SJSA1 (cell line): ENCODE measurements at regions not wholly inside any gene's neighbourhood (a gene's known extent, or its start where the extent isn't known, plus 50 kb on each side); places are given as distances from the start of the nearest gene placed in this dataset.

Source experiments
- DNase-seq, 2 experiments: peaks; one replicate each; pipeline ENCODE4 v3.0.0-alpha.2; 2015 to 2020; ENCODE audit warnings: low spot score in 2 of 2, low read depth in 1 of 2
- H3K27ac ChIP-seq: fragments of 250-450 bp; sonication (Bioruptor Pico); 2 replicates; pipeline ENCODE4 v1.5.1; 2020; ENCODE audit warnings: mild to moderate bottlenecking, moderate library complexity
- H3K27me3 ChIP-seq: fragments of 250-450 bp; sonication (Bioruptor Pico); replicated peaks from 2 replicates; pipeline ENCODE4 v1.5.1; 2020; ENCODE audit warnings: mild to moderate bottlenecking, moderate library complexity
- H3K36me3 ChIP-seq: fragments of 250-450 bp; sonication (Bioruptor Pico); 2 replicates; pipeline ENCODE4 v1.5.1; 2020; ENCODE audit warnings: mild to moderate bottlenecking
- H3K4me1 ChIP-seq: fragments of 250-450 bp; sonication (Bioruptor Pico); replicated peaks from 2 replicates; pipeline ENCODE4 v1.6.1; 2021; ENCODE audit warnings: mild to moderate bottlenecking
- H3K4me3 ChIP-seq: fragments of 250-450 bp; sonication (Bioruptor Pico); 2 replicates; pipeline ENCODE4 v1.5.1; 2020; ENCODE audit warnings: mild to moderate bottlenecking
- H3K9me3 ChIP-seq: fragments of 250-450 bp; sonication (Bioruptor Pico); replicated peaks from 2 replicates; pipeline ENCODE4 v1.5.1; 2020; ENCODE audit warnings: mild to moderate bottlenecking

DNA sequence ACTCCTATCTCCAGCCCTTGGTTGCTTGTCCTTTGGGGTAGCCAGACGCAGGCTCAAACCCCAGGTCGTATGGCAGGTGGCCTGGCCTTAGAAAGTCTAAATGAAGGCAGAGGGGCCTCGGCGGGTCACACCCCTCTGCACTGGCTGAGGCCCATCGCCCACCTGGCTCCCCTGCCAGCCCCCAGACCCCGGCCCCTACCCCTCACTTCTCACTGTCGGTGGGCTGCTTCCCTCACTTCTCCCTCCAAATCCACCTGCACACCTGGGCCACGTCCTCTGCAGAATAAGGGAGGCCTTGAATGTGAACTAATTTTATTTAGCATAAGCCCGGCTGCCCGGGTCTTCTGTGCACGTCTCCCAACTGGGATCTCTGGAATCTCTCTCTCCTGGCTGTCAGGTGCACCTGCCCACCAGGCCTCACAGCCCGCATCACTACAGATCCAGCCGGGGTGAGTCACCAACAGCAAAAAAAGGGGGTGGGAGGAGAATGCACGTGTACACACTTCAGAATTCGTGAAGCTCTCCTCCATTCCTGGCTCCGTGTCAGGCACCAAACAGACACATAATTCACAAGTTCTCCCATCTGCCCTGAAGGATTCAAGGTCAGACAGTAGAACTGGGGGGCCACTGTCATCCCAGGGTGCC lies 107.5 kb upstream of the SIM2 start:
- Histone ChIP-seq H3K36me3 (no peaks in the 10 kb centered on the region), H3K4me1 (no peaks in the 10 kb centered on the region), H3K9me3 (no peaks in the 10 kb centered on the region), H3K27ac (no peak overlapping the region), H3K4me3 (no peak overlapping the region), H3K27me3 (0 out of 2 replicates have a peak, but pooled peaks cover 5% of the 10 kb centered on the region)
- DNase-seq = no peak

DNA sequence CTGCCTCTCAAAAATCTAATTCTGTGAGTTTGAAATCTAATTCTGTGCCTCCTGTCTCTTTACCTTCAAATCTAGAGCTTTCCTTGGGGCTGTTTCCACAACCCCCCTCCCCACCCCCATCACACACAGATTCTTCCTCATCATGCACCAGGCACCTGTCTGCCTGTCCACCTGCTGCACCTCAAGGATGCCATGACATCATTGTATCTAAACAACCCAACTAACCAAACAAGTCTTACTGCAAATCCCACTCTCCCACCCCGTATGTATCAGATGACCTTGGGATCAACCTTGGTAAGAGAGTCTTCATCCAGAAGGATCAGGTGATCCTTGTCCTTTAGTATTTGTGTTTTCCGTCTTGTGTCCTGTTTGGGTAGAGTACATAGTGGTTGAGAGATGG lies 102.7 kb upstream of the SIM2 start:
- Histone ChIP-seq H3K4me3 (no peak overlapping the region), H3K36me3 (no peaks in the 10 kb centered on the region), H3K27ac (no peak overlapping the region), H3K27me3 (0 out of 2 replicates have a peak, but pooled peaks cover 10% of the 10 kb centered on the region), H3K4me1 (no peaks in the 10 kb centered on the region), H3K9me3 (no peaks in the 10 kb centered on the region)
- DNase-seq = no peak

DNA sequence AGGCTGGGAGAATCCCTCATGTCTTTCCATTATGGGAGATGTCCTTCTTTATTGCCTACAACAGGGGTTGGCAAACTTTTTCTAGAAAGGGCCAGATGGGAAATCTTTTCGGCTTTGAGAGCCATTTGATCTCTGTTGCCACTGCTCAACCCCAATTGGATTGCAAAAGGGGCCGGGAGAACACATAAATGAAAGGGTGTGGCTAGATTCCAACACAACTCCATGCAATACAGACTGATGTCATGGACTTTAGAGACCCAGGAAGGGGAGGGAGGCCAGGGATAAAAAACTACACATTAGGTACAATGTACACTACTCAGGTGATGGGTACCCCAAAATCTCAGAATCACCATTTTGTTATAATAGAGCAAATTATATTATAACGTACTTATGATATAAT lies 97.6 kb upstream of the SIM2 start:
- Histone ChIP-seq H3K4me3 (no peak overlapping the region), H3K27me3 (0 out of 2 replicates have a peak, but pooled peaks cover 5% of the 10 kb centered on the region), H3K27ac (no peak overlapping the region), H3K9me3 (no peaks in the 10 kb centered on the region), H3K4me1 (no peaks in the 10 kb centered on the region), H3K36me3 (no peaks in the 10 kb centered on the region)
- no peak for DNase-seq

DNA sequence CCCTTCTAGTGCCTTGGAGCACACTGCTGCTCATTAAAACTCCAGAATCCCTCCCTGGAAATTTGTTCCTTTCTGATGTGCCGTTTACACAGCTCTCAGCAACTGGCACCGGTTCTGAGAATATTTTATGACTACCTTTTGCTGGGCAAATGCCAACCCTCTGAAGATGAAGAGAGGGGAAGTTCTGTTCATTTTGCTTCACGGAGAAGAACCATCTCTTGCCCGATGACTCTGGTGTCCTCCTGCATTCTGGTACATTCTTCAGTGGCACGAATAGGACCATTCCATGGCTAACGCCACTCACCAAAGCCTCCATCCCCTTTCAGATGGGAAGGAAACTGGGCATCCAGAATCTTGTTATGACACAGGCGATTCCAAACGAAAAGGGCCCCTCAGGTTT lies 96.2 kb upstream of the SIM2 start:
- no peaks in the 10 kb centered on the region for H3K9me3 ChIP-seq
- H3K27ac ChIP-seq = no peak overlapping the region
- no peak for DNase-seq
- no peaks in the 10 kb centered on the region for H3K36me3 ChIP-seq
- H3K4me3 ChIP-seq = no peak overlapping the region
- H3K4me1 ChIP-seq = no peaks in the 10 kb centered on the region
- 0 out of 2 replicates have a peak, but pooled peaks cover 5% of the 10 kb centered on the region for H3K27me3 ChIP-seq

DNA sequence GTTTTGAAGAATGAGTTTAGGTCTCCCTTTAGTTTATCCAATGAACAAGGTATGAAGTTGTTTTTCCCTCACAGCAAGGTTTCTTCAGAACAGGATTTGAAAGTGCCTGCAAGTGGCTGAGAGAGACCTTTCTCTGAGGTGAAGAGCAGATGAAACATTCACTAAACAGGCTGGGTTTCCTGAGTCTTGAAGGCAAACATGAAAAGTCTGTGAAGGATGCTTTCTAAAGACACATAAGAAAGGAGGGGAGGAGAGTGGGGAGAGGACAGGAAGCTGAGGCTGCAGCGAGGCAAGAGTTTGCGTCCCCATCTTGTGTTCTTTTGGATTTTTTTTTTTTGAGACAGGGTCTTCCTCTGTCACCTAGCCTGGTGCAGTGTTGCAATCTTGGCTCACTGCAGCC lies 95.7 kb upstream of the SIM2 start:
- no peak for DNase-seq
- Histone ChIP-seq H3K4me3 (no peak overlapping the region), H3K27me3 (0 out of 2 replicates have a peak, but pooled peaks cover 4% of the 10 kb centered on the region)

DNA sequence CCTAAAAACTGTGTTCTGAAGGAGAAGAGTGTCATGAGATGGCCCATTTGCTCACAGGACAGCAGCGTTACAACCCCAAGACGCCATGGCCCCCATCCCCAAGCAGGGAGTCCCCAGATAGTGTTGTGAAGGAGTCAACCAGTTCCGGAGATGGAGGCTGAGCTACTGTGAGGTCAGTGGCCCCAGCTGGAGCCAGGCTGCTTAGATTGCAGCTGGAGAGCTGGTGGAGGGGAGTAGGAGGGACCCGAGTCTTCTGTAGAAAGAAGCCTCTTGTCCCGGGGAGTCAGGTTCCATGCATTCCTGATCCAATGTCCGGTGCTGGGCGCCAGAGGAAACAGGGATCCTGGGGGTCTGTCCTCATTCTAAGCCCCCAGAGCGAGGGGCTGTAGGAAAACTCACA lies 93.5 kb upstream of the SIM2 start:
- Histone ChIP-seq H3K36me3 (no peaks in the 10 kb centered on the region), H3K4me3 (no peak overlapping the region), H3K27me3 (no peaks in the 10 kb centered on the region), H3K9me3 (no peaks in the 10 kb centered on the region; the same call in 1 of the 2 replicates), H3K27ac (no peak overlapping the region), H3K4me1 (peaks cover 4% of the 10 kb centered on the region)
- no peak for DNase-seq

More for the DNA sequence above, 95.7 kb upstream of the SIM2 start:
- H3K9me3 ChIP-seq = no peaks in the 10 kb centered on the region
- no peak overlapping the region for H3K27ac ChIP-seq
- no peaks in the 10 kb centered on the region for H3K4me1 ChIP-seq
- H3K36me3 ChIP-seq = no peaks in the 10 kb centered on the region

DNA sequence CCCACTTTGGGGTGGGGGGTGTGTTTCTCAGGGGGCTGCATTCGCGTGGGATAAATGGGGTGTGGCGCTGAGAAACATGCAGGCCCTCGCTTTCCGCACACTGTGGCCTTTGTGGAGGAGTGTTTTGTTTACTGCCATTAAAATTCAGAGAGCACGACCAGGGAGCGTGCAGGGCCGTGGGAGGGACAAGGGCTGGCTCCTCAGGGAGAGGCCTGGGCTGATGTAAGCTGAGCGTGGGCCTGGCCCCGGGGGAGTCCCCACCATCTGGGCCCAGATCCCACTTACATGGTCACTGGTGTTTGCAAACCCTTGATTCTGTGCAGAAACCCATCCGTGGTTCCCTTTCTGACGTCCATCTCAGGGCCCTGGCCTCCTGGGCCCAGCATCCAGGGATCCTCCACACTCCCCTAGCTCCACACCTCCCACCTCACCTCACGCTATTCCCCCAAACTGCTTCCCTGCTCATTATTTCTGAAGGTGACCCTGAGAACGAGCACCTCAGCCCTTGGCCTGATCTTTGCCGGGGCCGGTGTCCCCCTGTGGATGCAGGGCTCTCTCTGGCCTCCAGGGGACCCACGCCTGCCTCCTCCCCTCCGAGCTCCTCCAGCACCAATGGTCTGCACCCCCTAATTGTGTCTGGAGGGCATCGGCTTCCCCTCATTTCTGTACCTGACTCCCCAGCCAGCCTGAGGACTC lies 92.5 kb upstream of the SIM2 start:
- H3K9me3 ChIP-seq = no peaks in the 10 kb centered on the region; the same call in 1 of the 2 replicates
- peaks cover 5% of the 10 kb centered on the region for H3K4me1 ChIP-seq
- no peak for DNase-seq
- H3K36me3 ChIP-seq = no peaks in the 10 kb centered on the region
- H3K27me3 ChIP-seq = no peaks in the 10 kb centered on the region
- H3K27ac ChIP-seq = no peak overlapping the region
- H3K4me3 ChIP-seq = no peak overlapping the region

DNA sequence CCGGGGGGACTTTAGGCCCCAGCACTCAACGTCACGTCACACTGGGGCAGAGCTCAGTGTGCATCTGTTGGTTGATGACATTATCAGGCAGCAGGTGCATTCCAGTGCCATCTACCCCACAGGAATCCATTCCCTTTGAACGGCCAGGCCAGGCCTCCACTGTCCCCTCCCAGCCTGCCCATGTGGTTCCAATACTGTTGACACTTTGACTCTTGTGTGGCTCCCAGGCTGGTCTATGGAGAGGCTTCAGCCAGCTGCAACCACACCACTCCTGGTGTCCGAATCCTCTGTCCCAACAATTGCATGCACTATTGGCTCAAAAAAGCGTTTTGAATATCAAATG lies 92.0 kb upstream of the SIM2 start:
- Histone ChIP-seq H3K4me3 (no peak overlapping the region), H3K36me3 (no peaks in the 10 kb centered on the region), H3K27ac (no peak overlapping the region), H3K4me1 (peaks cover 5% of the 10 kb centered on the region), H3K27me3 (no peaks in the 10 kb centered on the region), H3K9me3 (no peaks in the 10 kb centered on the region; the same call in 1 of the 2 replicates)
- no peak for DNase-seq

DNA sequence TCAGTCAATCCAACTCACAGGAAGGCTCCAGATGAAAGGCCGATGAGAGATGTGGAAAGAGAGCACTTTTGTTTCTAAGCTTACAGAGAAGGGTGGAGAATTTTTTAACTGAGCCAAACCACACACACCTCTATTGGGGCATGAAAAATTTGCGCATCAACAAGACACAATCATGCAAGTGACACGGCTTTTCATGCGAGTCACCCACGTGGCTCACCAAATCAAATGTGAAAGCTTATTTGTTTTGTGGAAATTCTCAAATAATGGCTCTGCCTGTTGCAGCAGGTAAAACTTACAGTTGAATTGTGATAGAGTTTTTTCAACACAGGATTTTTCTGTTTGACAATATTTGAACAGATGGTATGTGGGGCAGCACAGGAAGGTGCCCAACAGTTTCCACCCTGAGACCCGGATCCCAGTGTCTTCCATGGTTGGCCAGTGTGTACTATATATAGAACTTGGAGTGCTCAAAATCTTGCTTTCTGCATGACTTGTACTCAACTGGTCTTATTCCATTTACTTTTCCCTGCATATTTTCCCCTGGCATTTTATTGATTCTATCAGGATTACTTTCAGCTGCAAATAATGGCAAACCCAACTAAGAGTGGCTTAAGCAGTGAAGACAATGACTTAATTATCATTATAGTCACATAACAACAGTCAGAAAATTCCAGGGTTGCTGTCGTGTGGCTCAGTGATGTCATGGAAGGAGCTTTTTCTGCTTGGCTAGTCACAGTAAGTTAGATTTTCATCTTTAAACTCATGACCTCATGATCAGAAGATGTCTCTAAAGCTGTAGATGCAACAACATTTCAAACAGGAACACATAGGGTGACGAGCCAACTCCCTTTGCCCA lies 90.6 kb upstream of the SIM2 start:
- Histone ChIP-seq H3K27me3 (no peaks in the 10 kb centered on the region), H3K4me1 (peaks cover 14% of the 10 kb centered on the region), H3K4me3 (no peak overlapping the region), H3K36me3 (no peaks in the 10 kb centered on the region), H3K27ac (no peak overlapping the region), H3K9me3 (no peaks in the 10 kb centered on the region; the same call in 1 of the 2 replicates)
- no peak for DNase-seq

DNA sequence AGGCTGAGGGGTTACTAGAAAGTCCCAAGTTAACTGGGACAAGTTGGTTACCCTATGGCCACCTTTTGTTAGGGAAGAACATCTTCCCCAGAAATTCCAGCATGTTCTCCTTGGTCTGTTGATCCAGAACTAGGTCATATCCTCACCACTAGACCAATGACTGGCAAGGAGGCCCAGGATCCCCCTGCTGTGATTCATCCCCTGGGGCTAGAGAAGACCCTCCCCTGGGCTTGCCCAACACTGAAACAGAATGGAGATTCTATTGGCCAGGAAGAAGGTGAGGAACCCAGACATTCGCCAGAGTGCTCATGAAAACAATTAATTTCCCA lies 90.1 kb upstream of the SIM2 start:
- no peak for DNase-seq
- Histone ChIP-seq H3K4me1 (peaks cover 19% of the 10 kb centered on the region), H3K27me3 (no peaks in the 10 kb centered on the region), H3K4me3 (no peak overlapping the region), H3K27ac (no peak overlapping the region), H3K9me3 (peaks cover 2% of the 10 kb centered on the region; the same call in 1 of the 2 replicates), H3K36me3 (no peaks in the 10 kb centered on the region)

DNA sequence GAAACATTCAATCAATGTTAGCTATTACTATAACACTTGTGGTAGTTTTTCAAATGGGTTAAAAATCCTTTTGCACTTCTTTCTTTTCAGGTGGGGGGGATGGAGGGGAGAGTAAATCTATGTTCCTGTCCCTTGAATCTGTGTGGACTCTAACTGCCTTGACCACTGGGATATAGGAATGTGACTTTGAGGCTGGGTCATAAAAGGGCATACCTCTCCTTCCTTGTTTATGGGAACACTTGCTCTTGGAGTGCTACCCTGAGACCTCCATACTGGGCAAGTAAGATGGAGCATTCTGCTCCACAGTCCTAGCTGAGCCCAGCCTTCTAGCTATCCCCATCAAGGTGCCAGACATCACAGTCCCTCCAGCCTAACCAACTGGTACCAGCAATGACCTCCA lies 89.3 kb upstream of the SIM2 start:
- H3K9me3 ChIP-seq = peaks cover 7% of the 10 kb centered on the region; the same call in 1 of the 2 replicates
- no peak overlapping the region for H3K27ac ChIP-seq
- H3K27me3 ChIP-seq = no peaks in the 10 kb centered on the region
- H3K36me3 ChIP-seq = no peaks in the 10 kb centered on the region
- no peak overlapping the region for H3K4me3 ChIP-seq
- DNase-seq = no peak
- H3K4me1 ChIP-seq = peaks cover 19% of the 10 kb centered on the region

DNA sequence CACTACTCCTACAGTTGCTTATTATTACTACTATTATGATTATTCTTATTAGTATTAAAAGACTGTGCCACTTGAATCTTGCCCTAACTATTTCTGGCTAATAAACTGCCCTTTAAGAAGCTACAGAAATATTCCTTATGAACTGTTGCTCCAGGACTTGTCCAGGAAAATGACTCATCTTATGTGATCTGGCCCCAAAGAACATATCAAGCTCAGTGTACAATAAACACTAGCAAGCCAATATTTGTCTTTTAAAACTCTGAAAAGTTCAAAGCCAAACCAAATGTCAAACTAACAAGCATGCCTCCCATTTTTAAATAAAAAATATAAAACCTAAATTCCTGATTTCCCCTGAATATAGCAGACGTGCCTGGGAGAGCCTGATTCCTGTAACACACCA lies 88.7 kb upstream of the SIM2 start:
- H3K9me3 ChIP-seq = peaks cover 7% of the 10 kb centered on the region; the same call in 1 of the 2 replicates
- H3K4me3 ChIP-seq = no peak overlapping the region
- peaks cover 19% of the 10 kb centered on the region for H3K4me1 ChIP-seq
- DNase-seq = no peak
- H3K27ac ChIP-seq = no peak overlapping the region
- H3K27me3 ChIP-seq = no peaks in the 10 kb centered on the region
- H3K36me3 ChIP-seq = no peaks in the 10 kb centered on the region

DNA sequence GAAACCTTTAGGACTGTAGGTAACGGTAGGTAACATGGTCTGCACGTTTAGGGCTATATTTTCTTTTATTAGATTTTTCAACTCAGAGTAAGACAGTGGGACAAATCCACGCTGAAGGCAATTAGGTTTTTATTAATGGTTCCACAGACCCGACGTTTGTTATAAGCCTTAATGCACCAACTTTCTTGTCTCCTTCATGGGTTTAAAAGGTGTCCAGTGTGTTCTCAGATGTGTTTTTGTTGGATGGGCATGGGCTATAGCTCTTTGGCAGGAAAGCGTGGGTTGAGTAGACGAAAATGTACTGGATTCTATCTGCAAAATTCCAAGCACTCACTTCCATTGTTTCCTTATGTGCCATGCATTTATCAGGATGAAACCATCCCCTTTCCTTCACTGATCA lies 88.0 kb upstream of the SIM2 start:
- Histone ChIP-seq H3K27me3 (no peaks in the 10 kb centered on the region), H3K36me3 (no peaks in the 10 kb centered on the region), H3K27ac (no peak overlapping the region), H3K9me3 (peaks cover 7% of the 10 kb centered on the region; the same call in 1 of the 2 replicates), H3K4me1 (peaks cover 19% of the 10 kb centered on the region), H3K4me3 (no peak overlapping the region)
- DNase-seq = no peak

DNA sequence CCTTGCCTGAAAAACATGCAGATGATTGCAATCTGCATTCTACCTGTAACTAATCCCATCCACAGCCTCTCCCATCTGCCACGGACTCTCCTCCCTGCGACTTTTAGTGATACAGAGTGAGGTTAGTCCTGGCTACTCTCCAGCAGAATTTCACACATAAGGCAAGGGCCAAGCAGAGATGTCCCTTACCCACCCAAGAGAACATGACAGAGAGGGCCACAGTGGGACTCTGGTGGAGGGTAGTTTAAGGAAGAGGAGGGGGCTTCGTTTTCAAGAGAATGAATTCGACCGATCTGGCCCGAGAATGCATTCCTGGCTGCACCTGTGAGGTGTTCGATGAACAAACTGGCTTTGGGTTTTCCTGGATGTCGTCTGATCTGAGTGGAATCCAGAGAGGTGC lies 87.5 kb upstream of the SIM2 start:
- H3K4me3 ChIP-seq = no peak overlapping the region
- H3K27ac ChIP-seq = no peak overlapping the region
- no peak for DNase-seq

More for the DNA sequence above, 87.5 kb upstream of the SIM2 start:
- no peaks in the 10 kb centered on the region for H3K27me3 ChIP-seq
- H3K9me3 ChIP-seq = peaks cover 7% of the 10 kb centered on the region; the same call in 1 of the 2 replicates
- peaks cover 19% of the 10 kb centered on the region for H3K4me1 ChIP-seq
- no peaks in the 10 kb centered on the region for H3K36me3 ChIP-seq
